Prostate gland (tissue), 2 donors: ENCODE measurements at regions not wholly inside any gene's neighbourhood (a gene's known extent, or its start where the extent isn't known, plus 50 kb on each side); places are given as distances from the start of the nearest gene placed in this dataset.

Experiments used
- DNase-seq: peaks from one replicate; pipeline ENCODE4 v3.0.0-alpha.2; 2019; ENCODE audit warnings: low spot score
- H3K27ac ChIP-seq, 2 donors: fragments of 200-600 bp; sonication (generic); 2 replicates each; pipeline ENCODE4 v1.5.1; 2017 to 2019
- H3K27me3 ChIP-seq: fragments of 200-600 bp; sonication (generic); replicated peaks from 2 replicates; pipeline ENCODE4 v1.5.1; 2019; ENCODE audit not compliant: insufficient read depth
- H3K36me3 ChIP-seq, 2 donors: fragments of 200-600 bp; sonication (generic); 1 replicate in 1 of 2; 2 replicates in 1 of 2; pipeline versions ENCODE4 v1.5.1 to v1.8.1; 2017 to 2019
- H3K4me1 ChIP-seq: fragments of 200-600 bp; sonication (generic); replicated peaks from 2 replicates; pipeline ENCODE4 v1.5.1; 2019
- H3K4me3 ChIP-seq, 2 donors: fragments of 200-600 bp; sonication (generic); 2 replicates each; pipeline ENCODE4 v1.5.1; 2017 to 2019
- H3K9me3 ChIP-seq: fragments of 200-600 bp; sonication (generic); 2 replicates; pipeline ENCODE4 v1.5.1; 2017
- POLR2A ChIP-seq: fragments of 450-650 bp; IDR thresholded peaks from one replicate; pipeline ENCODE4 v1.6.1; 2016; ENCODE audit warnings: antibody characterized with exemption, mild to moderate bottlenecking
- POLR2AphosphoS5 ChIP-seq: sonication (generic); formaldehyde crosslinking; IDR thresholded peaks from one replicate; pipeline ENCODE4 v1.6.1; 2017; ENCODE audit warnings: antibody characterized with exemption
- WGBS: methylation state at CpG from one replicate; pipeline ENCODE4 v1.1.5; 2018; 5-methylcytosine and 5-hydroxymethylcytosine counted together
- intact Hi-C: fragments of 100-400 bp; cut with DNase I; formaldehyde crosslinking; loops from one replicate; pipeline ENCODE4 v1.14.2; 2022
- TF ChIP-seq, protein P1 (sequence below), 4 experiments: fragments of 200-600 bp in 2 of 4; fragments of 450-650 bp in 2 of 4; sonication (generic) in 2 of 4; IDR thresholded peaks; 1 replicate in 3 of 4; 2 replicates in 1 of 4; pipeline ENCODE4 v1.5.1; 2016 to 2019; ENCODE audit warnings: antibody characterized with exemption in 4 of 4, mild to moderate bottlenecking in 2 of 4, moderate library complexity in 2 of 4

DNA sequence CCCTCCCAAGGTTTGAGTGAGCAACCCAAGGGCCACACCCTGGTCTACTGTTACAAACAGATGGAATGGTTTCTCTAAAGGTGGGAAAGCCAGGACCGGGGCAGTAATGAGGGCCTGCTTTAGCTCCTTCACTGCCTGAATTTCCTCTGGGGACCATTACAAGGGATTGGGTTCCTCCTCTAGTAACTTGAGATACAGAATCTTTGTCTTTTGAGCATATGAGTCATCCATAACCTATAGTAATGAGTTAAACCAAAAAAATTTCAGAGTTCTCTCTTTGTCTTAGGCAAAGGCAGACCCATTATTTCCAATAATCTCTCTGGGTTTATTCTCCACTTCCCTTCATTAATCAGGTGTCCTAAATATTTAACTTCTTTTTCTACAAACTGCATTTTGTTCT, 618.8 kb downstream of the HINT1 start:
- no peak overlapping the region for H3K4me3 ChIP-seq
- WGBS, result 80% methylated on average over 1 of the region's 1 CpG
- no peaks in the 10 kb centered on the region for H3K36me3 ChIP-seq
- no peak for DNase-seq
- H3K9me3 ChIP-seq, result no peaks in the 10 kb centered on the region
- no peak overlapping the region for H3K27ac ChIP-seq
- H3K27me3 ChIP-seq, result no peaks in the 10 kb centered on the region
- intact Hi-C loops, result no loop called here
- TF ChIP-seq POLR2AphosphoS5 (no peak), POLR2A (no peak)
- TF ChIP-seq, protein P1, sequence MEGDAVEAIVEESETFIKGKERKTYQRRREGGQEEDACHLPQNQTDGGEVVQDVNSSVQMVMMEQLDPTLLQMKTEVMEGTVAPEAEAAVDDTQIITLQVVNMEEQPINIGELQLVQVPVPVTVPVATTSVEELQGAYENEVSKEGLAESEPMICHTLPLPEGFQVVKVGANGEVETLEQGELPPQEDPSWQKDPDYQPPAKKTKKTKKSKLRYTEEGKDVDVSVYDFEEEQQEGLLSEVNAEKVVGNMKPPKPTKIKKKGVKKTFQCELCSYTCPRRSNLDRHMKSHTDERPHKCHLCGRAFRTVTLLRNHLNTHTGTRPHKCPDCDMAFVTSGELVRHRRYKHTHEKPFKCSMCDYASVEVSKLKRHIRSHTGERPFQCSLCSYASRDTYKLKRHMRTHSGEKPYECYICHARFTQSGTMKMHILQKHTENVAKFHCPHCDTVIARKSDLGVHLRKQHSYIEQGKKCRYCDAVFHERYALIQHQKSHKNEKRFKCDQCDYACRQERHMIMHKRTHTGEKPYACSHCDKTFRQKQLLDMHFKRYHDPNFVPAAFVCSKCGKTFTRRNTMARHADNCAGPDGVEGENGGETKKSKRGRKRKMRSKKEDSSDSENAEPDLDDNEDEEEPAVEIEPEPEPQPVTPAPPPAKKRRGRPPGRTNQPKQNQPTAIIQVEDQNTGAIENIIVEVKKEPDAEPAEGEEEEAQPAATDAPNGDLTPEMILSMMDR (IDR thresholded peaks at IDR 0.05), result no peak
- no peaks in the 10 kb centered on the region for H3K4me1 ChIP-seq

DNA sequence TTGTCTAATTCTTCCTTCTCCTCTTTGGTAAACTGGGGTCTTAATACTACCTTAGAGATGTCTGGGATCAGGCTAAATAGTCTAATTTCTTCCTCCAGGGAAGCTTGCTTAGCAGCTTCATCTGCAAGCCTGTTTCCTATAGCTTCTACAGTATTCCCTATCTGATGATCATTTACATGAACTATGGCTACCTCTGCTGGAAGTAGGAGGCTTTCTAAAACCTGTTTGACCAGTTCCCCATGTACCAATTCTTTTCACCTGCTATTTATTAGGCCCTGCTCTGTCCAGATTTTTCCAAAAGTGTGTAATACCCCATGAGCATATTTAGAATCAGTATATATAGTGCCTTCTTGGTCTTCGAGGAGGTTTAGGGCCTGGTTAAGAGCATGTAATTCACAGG, 619.8 kb downstream of the HINT1 start:
- no peak overlapping the region for H3K27ac ChIP-seq
- H3K9me3 ChIP-seq, result no peaks in the 10 kb centered on the region
- intact Hi-C loops, result no loop called here
- WGBS, result 81% methylated on average over 1 of the region's 1 CpG
- no peak overlapping the region for H3K4me3 ChIP-seq
- H3K27me3 ChIP-seq, result no peaks in the 10 kb centered on the region
- H3K36me3 ChIP-seq, result no peaks in the 10 kb centered on the region
- H3K4me1 ChIP-seq, result no peaks in the 10 kb centered on the region
- TF ChIP-seq POLR2AphosphoS5, result no peak
- TF ChIP-seq, protein P1 (IDR thresholded peaks at IDR 0.05), result no peak
- TF ChIP-seq POLR2A, result no peak
- no peak for DNase-seq

GRCh38 chr5:130541617-130542221, 623.3 kb downstream of the HINT1 start:
- no peak overlapping the region for H3K4me3 ChIP-seq
- H3K36me3 ChIP-seq, result no peaks in the 10 kb centered on the region
- no peaks in the 10 kb centered on the region for H3K27me3 ChIP-seq
- no peak overlapping the region for H3K27ac ChIP-seq
- intact Hi-C loops, result no loop called here
- DNase-seq, result no peak
- WGBS, result 35% methylated on average over 3 of the region's 3 CpGs
- H3K9me3 ChIP-seq, result no peaks in the 10 kb centered on the region
- no peak for TF ChIP-seq POLR2A
- TF ChIP-seq, protein P1 (IDR thresholded peaks at IDR 0.05), result no peak
- no peak for TF ChIP-seq POLR2AphosphoS5
- H3K4me1 ChIP-seq, result no peaks in the 10 kb centered on the region

GRCh38 chr5:130536691-130537090, 628.4 kb downstream of the HINT1 start:
- Histone ChIP-seq H3K27ac (no peak overlapping the region), H3K36me3 (no peaks in the 10 kb centered on the region), H3K4me1 (no peaks in the 10 kb centered on the region), H3K4me3 (no peak overlapping the region), H3K27me3 (no peaks in the 10 kb centered on the region), H3K9me3 (no peaks in the 10 kb centered on the region)
- intact Hi-C loops, result no loop called here
- WGBS, result 75% methylated on average over 1 of the region's 1 CpG
- no peak for DNase-seq
- TF ChIP-seq POLR2A, result no peak
- TF ChIP-seq, protein P1 (IDR thresholded peaks at IDR 0.05), result no peak
- no peak for TF ChIP-seq POLR2AphosphoS5

- intact Hi-C loops, result no loop called here
- no peaks in the 10 kb centered on the region for H3K36me3 ChIP-seq
- TF ChIP-seq POLR2A (no peak), POLR2AphosphoS5 (no peak)
- TF ChIP-seq, protein P1 (IDR thresholded peaks at IDR 0.05), result no peak
- no peak overlapping the region for H3K27ac ChIP-seq
- DNase-seq, result no peak
- no peaks in the 10 kb centered on the region for H3K4me1 ChIP-seq
- no peak overlapping the region for H3K4me3 ChIP-seq
- H3K27me3 ChIP-seq, result no peaks in the 10 kb centered on the region
- H3K9me3 ChIP-seq, result no peaks in the 10 kb centered on the region
Observed at GRCh38 chr5:130532786-130533185, 628.5 kb downstream of the CHSY3 start.
